Liver (tissue), 8 donors: ENCODE measurements at regions not wholly inside any gene's neighbourhood (a gene's known extent, or its start where the extent isn't known, plus 50 kb on each side); places are given as distances from the start of the nearest gene placed in this dataset.

Experiments used
- DNase-seq: peaks from one replicate; pipeline ENCODE4 v3.0.0-alpha.2; 2017; ENCODE audit warnings: low spot score
- H3K27ac ChIP-seq, 2 donors: one replicate each; pipeline ENCODE4 v1.7.0; 2013; ENCODE audit warnings: inconsistent platforms in 2 of 2, low read length in 2 of 2, control low read depth in 1 of 2, low read depth in 1 of 2, mild to moderate bottlenecking in 1 of 2
- H3K27me3 ChIP-seq, 4 donors: one replicate each; pipeline versions ENCODE4 v1.6.1 to v1.7.0; 2013; ENCODE audit warnings: low read length in 3 of 4, inconsistent platforms in 1 of 4, mild to moderate bottlenecking in 1 of 4, moderate library complexity in 1 of 4; ENCODE audit not compliant: control insufficient read depth in 4 of 4, insufficient read depth in 4 of 4
- H3K36me3 ChIP-seq, 4 donors: one replicate each; pipeline versions ENCODE4 v1.6.1 to v1.7.0; 2013; ENCODE audit warnings: low read length in 3 of 4, mild to moderate bottlenecking in 3 of 4, low read depth in 1 of 4, moderate library complexity in 1 of 4; ENCODE audit not compliant: control insufficient read depth in 4 of 4, insufficient read depth in 3 of 4
- H3K4me1 ChIP-seq, 4 donors: one replicate each; pipeline versions ENCODE4 v1.6.1 to v1.7.0; 2013; ENCODE audit warnings: low read length in 3 of 4, mild to moderate bottlenecking in 3 of 4, moderate library complexity in 1 of 4; ENCODE audit not compliant: control insufficient read depth in 4 of 4, insufficient read depth in 4 of 4
- H3K4me3 ChIP-seq, 3 donors: one replicate each; pipeline versions ENCODE4 v1.6.1 to v1.7.0; 2013; ENCODE audit warnings: low read length in 3 of 3, control low read depth in 1 of 3, low read depth in 1 of 3, mild to moderate bottlenecking in 1 of 3
- H3K9ac ChIP-seq, 2 donors: one replicate each; pipeline ENCODE4 v1.7.0; 2013; ENCODE audit warnings: low read length in 2 of 2, mild to moderate bottlenecking in 2 of 2, moderate library complexity in 2 of 2, control low read depth in 1 of 2, low read depth in 1 of 2
- H3K9me3 ChIP-seq, 4 donors: one replicate each; pipeline versions ENCODE4 v1.6.1 to v1.7.0; 2013; ENCODE audit warnings: low read length in 3 of 4; ENCODE audit not compliant: control insufficient read depth in 4 of 4
- EGR1 ChIP-seq, 2 donors: IDR thresholded peaks; 2 replicates each; pipeline ENCODE4 v1.6.1; 2016 to 2018; ENCODE audit warnings: antibody characterized with exemption in 2 of 2, low read depth in 2 of 2
- FOXA1 ChIP-seq: IDR thresholded peaks from 2 replicates; pipeline ENCODE4 v1.6.1; 2016; ENCODE audit warnings: antibody characterized with exemption
- FOXA2 ChIP-seq: IDR thresholded peaks from 2 replicates; pipeline ENCODE4 v1.6.1; 2016; ENCODE audit warnings: antibody characterized with exemption
- GABPA ChIP-seq, 2 donors: IDR thresholded peaks in 1 of 2; conservative IDR thresholded peaks in 1 of 2; 2 replicates each; pipeline ENCODE4 v1.6.1; 2016; ENCODE audit warnings: antibody characterized with exemption in 2 of 2, mild to moderate bottlenecking in 1 of 2, moderate library complexity in 1 of 2
- HNF4A ChIP-seq, 2 donors: conservative IDR thresholded peaks; 2 replicates each; pipeline ENCODE4 v1.6.1; 2016; ENCODE audit warnings: antibody characterized with exemption in 2 of 2, mild to moderate bottlenecking in 2 of 2
- HNF4G ChIP-seq: IDR thresholded peaks from 2 replicates; pipeline ENCODE4 v1.6.1; 2016; ENCODE audit warnings: antibody characterized with exemption
- JUND ChIP-seq, 2 donors: IDR thresholded peaks; 2 replicates each; pipeline ENCODE4 v1.6.1; 2016; ENCODE audit warnings: antibody characterized with exemption in 2 of 2
- NR2F2 ChIP-seq: IDR thresholded peaks from 2 replicates; pipeline ENCODE4 v1.6.1; 2016; ENCODE audit warnings: antibody characterized with exemption
- RAD21 ChIP-seq, 2 donors: IDR thresholded peaks; 2 replicates each; pipeline ENCODE4 v1.6.1; 2016; ENCODE audit warnings: antibody characterized with exemption in 2 of 2, mild to moderate bottlenecking in 2 of 2
- RXRA ChIP-seq, 2 donors: IDR thresholded peaks; 2 replicates each; pipeline ENCODE4 v1.6.1; 2017 to 2018; ENCODE audit warnings: antibody characterized with exemption in 2 of 2, mild to moderate bottlenecking in 1 of 2
- SP1 ChIP-seq: IDR thresholded peaks from 2 replicates; pipeline ENCODE4 v1.6.1; 2018; ENCODE audit warnings: antibody characterized with exemption, mild to moderate bottlenecking
- TAF1 ChIP-seq: conservative IDR thresholded peaks from 2 replicates; pipeline ENCODE4 v1.6.1; 2016; ENCODE audit warnings: antibody characterized with exemption, mild to moderate bottlenecking
- YY1 ChIP-seq: IDR thresholded peaks from 2 replicates; pipeline ENCODE4 v1.6.1; 2016; ENCODE audit warnings: antibody characterized with exemption, mild to moderate bottlenecking
- WGBS: extraction: QIAGEN DNeasy Blood & Tissue Kit; methylation state at CpG from one replicate; pipeline ENCODE4 v1.1.7; 2013; 5-methylcytosine and 5-hydroxymethylcytosine counted together
- TF ChIP-seq, protein P1 (sequence below): IDR thresholded peaks from 2 replicates; pipeline ENCODE4 v1.6.1; 2016; ENCODE audit warnings: antibody characterized with exemption
- TF ChIP-seq, protein P2 (sequence below): IDR thresholded peaks from 2 replicates; pipeline ENCODE4 v1.6.1; 2016; ENCODE audit warnings: antibody characterized with exemption
- TF ChIP-seq, protein P3 (sequence below): IDR thresholded peaks from 2 replicates; pipeline ENCODE4 v1.6.1; 2016; ENCODE audit warnings: antibody characterized with exemption
- TF ChIP-seq, protein P4 (sequence below): fragments of 150-350 bp; IDR thresholded peaks from 2 replicates; pipeline ENCODE4 v1.5.1; 2017; ENCODE audit warnings: improper control_type of control experiment, low read depth, low read length; ENCODE audit not compliant: missing input control
- TF ChIP-seq, protein P5 (sequence below): IDR thresholded peaks from 2 replicates; pipeline ENCODE4 v1.6.1; 2016; ENCODE audit warnings: antibody characterized with exemption, mild to moderate bottlenecking
- donor health status: healthy.
- donor health status: healthy.
- donor health status: healthy.
- donor health status: healthy.
- donor health status: healthy.

DNA sequence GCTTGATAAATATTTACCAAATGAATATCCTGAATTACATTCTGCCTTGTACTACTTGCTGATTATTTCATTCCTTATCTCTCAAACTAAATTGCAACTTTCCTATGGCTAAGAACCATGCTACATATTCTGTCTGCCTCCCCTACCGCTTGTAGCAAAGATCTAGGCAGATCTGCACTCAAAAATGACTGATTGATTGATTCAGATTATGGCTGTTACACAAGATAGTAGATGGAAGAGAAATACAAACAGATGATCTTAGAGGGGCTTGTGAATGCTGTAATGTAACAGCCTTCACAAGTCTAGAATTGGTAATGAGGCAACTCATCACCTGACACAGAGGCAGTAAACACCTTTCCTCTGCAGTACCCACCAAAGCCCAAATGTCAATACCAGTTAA is 446.1 kb downstream of the PRELID2 start:
- no peaks in the 10 kb centered on the region for H3K36me3 ChIP-seq
- TF ChIP-seq TAF1: no peak
- no peak for TF ChIP-seq RXRA (IDR thresholded peaks at IDR 0.05)
- TF ChIP-seq EGR1 (IDR thresholded peaks at IDR 0.05; ENCODE audit: low read depth in 2 of 2): no peak
- no peak for TF ChIP-seq SP1
- no peak for TF ChIP-seq FOXA2
- TF ChIP-seq JUND (IDR thresholded peaks at IDR 0.05): no peak
- TF ChIP-seq, protein P1, sequence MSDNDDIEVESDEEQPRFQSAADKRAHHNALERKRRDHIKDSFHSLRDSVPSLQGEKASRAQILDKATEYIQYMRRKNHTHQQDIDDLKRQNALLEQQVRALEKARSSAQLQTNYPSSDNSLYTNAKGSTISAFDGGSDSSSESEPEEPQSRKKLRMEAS: no peak
- TF ChIP-seq FOXA1: no peak
- TF ChIP-seq, protein P2, sequence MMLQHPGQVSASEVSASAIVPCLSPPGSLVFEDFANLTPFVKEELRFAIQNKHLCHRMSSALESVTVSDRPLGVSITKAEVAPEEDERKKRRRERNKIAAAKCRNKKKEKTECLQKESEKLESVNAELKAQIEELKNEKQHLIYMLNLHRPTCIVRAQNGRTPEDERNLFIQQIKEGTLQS: no peak
- TF ChIP-seq NR2F2: no peak
- TF ChIP-seq HNF4G: no peak
- TF ChIP-seq RAD21 (IDR thresholded peaks at IDR 0.05): no peak
- TF ChIP-seq YY1: no peak
- TF ChIP-seq, protein P3, sequence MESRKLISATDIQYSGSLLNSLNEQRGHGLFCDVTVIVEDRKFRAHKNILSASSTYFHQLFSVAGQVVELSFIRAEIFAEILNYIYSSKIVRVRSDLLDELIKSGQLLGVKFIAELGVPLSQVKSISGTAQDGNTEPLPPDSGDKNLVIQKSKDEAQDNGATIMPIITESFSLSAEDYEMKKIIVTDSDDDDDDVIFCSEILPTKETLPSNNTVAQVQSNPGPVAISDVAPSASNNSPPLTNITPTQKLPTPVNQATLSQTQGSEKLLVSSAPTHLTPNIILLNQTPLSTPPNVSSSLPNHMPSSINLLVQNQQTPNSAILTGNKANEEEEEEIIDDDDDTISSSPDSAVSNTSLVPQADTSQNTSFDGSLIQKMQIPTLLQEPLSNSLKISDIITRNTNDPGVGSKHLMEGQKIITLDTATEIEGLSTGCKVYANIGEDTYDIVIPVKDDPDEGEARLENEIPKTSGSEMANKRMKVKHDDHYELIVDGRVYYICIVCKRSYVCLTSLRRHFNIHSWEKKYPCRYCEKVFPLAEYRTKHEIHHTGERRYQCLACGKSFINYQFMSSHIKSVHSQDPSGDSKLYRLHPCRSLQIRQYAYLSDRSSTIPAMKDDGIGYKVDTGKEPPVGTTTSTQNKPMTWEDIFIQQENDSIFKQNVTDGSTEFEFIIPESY: no peak
- TF ChIP-seq, protein P4, sequence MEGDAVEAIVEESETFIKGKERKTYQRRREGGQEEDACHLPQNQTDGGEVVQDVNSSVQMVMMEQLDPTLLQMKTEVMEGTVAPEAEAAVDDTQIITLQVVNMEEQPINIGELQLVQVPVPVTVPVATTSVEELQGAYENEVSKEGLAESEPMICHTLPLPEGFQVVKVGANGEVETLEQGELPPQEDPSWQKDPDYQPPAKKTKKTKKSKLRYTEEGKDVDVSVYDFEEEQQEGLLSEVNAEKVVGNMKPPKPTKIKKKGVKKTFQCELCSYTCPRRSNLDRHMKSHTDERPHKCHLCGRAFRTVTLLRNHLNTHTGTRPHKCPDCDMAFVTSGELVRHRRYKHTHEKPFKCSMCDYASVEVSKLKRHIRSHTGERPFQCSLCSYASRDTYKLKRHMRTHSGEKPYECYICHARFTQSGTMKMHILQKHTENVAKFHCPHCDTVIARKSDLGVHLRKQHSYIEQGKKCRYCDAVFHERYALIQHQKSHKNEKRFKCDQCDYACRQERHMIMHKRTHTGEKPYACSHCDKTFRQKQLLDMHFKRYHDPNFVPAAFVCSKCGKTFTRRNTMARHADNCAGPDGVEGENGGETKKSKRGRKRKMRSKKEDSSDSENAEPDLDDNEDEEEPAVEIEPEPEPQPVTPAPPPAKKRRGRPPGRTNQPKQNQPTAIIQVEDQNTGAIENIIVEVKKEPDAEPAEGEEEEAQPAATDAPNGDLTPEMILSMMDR: no peak
- no peak for TF ChIP-seq HNF4A (conservative IDR thresholded peaks at IDR 0.05)
- no peak for TF ChIP-seq GABPA (IDR thresholded peaks at IDR 0.05 in 1 of 2, conservative IDR thresholded peaks at IDR 0.05 in 1 of 2)
- TF ChIP-seq, protein P5, sequence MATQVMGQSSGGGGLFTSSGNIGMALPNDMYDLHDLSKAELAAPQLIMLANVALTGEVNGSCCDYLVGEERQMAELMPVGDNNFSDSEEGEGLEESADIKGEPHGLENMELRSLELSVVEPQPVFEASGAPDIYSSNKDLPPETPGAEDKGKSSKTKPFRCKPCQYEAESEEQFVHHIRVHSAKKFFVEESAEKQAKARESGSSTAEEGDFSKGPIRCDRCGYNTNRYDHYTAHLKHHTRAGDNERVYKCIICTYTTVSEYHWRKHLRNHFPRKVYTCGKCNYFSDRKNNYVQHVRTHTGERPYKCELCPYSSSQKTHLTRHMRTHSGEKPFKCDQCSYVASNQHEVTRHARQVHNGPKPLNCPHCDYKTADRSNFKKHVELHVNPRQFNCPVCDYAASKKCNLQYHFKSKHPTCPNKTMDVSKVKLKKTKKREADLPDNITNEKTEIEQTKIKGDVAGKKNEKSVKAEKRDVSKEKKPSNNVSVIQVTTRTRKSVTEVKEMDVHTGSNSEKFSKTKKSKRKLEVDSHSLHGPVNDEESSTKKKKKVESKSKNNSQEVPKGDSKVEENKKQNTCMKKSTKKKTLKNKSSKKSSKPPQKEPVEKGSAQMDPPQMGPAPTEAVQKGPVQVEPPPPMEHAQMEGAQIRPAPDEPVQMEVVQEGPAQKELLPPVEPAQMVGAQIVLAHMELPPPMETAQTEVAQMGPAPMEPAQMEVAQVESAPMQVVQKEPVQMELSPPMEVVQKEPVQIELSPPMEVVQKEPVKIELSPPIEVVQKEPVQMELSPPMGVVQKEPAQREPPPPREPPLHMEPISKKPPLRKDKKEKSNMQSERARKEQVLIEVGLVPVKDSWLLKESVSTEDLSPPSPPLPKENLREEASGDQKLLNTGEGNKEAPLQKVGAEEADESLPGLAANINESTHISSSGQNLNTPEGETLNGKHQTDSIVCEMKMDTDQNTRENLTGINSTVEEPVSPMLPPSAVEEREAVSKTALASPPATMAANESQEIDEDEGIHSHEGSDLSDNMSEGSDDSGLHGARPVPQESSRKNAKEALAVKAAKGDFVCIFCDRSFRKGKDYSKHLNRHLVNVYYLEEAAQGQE: no peak
- no peaks in the 10 kb centered on the region for H3K27me3 ChIP-seq
- H3K4me3 ChIP-seq: no peak overlapping the region
- no peak for DNase-seq
- H3K27ac ChIP-seq: no peak overlapping the region
- no peaks in the 10 kb centered on the region for H3K9me3 ChIP-seq
- no peak overlapping the region for H3K9ac ChIP-seq
- 6% methylated on average over 1 of the region's 1 CpG for WGBS
- no peaks in the 10 kb centered on the region for H3K4me1 ChIP-seq
